ENCODE measurements at regions not wholly inside any gene's neighbourhood (a gene's known extent, or its start where the extent isn't known, plus 50 kb on each side); places are given as distances from the start of the nearest gene placed in this dataset.

GRCh38 chr1:38784452-38785284 lies 74.9 kb downstream of the RRAGC start:
- no peak overlapping the region for H3K27ac Mint-ChIP-seq
- no peaks in the 10 kb centered on the region for H3K79me2 ChIP-seq (ENCODE audit: low read depth)
- TF ChIP-seq EZH2phosphoT487 (IDR thresholded peaks at IDR 0.05) (no peak), CTCF (IDR thresholded peaks at IDR 0.05) (no peak), EZH2 (IDR thresholded peaks at IDR 0.05) (no peak)
- no peak overlapping the region for H3K4me3 Mint-ChIP-seq
- H3K4me2 ChIP-seq: no peak overlapping the region
- H3K9me3 Mint-ChIP-seq: no peaks in the 10 kb centered on the region
- no peak overlapping the region for H3K9ac ChIP-seq
- no peaks in the 10 kb centered on the region for H3K27me3 ChIP-seq
- DNase-seq (ENCODE audit: low spot score): no peak
- no peaks in the 10 kb centered on the region for H3K36me3 Mint-ChIP-seq
- H3K27me3 Mint-ChIP-seq (ENCODE audit: insufficient read depth, low read depth): peaks cover 13% of the 10 kb centered on the region
- peaks cover 29% of the 10 kb centered on the region for H3K4me1 ChIP-seq
- no peaks in the 10 kb centered on the region for H4K20me1 ChIP-seq (ENCODE audit: low read depth)
- H3K27ac ChIP-seq: no peak overlapping the region
- H3K9me3 ChIP-seq (ENCODE audit: low read depth): no peaks in the 10 kb centered on the region
- H3K36me3 ChIP-seq: no peaks in the 10 kb centered on the region
- H2AFZ ChIP-seq (replicated peaks): no peak overlapping the region
- H3K4me3 ChIP-seq: no peak overlapping the region
- H3K4me1 Mint-ChIP-seq: peaks cover 72% of the 10 kb centered on the region
- H3F3A ChIP-seq (ENCODE audit: low read depth): peaks cover 10% of the 10 kb centered on the region

- H3K36me3 Mint-ChIP-seq: no peaks in the 10 kb centered on the region
- peaks cover 65% of the 10 kb centered on the region for H3K4me1 Mint-ChIP-seq
- Histone ChIP-seq H4K20me1 (ENCODE audit: low read depth) (no peaks in the 10 kb centered on the region), H3F3A (ENCODE audit: low read depth) (peaks cover 9% of the 10 kb centered on the region), H3K9me3 (ENCODE audit: low read depth) (no peaks in the 10 kb centered on the region), H3K79me2 (ENCODE audit: low read depth) (no peaks in the 10 kb centered on the region), H3K36me3 (no peaks in the 10 kb centered on the region), H3K4me3 (no peak overlapping the region), H3K4me2 (peak overlapping the region; percentile 1), H3K27ac (no peak overlapping the region), H3K4me1 (peaks cover 20% of the 10 kb centered on the region), H3K27me3 (no peaks in the 10 kb centered on the region), H3K9ac (no peak overlapping the region), H2AFZ (replicated peaks) (no peak overlapping the region)
- peak overlapping the region; percentile 65 for H3K27ac Mint-ChIP-seq
- peaks cover 10% of the 10 kb centered on the region for H3K27me3 Mint-ChIP-seq (ENCODE audit: insufficient read depth, low read depth)
- TF ChIP-seq CTCF (IDR thresholded peaks at IDR 0.05) (no peak), EZH2phosphoT487 (IDR thresholded peaks at IDR 0.05) (no peak)
- H3K4me3 Mint-ChIP-seq: peak overlapping the region; percentile 43
- peak; percentile 50 for DNase-seq (ENCODE audit: low spot score)
- no peaks in the 10 kb centered on the region for H3K9me3 Mint-ChIP-seq
These were observed 75.8 kb downstream of the RRAGC start for GRCh38 chr1:38783640-38784229.

GRCh38 chr1:38781872-38782617 lies 77.5 kb downstream of the RRAGC start:
- H3K4me3 Mint-ChIP-seq: no peak overlapping the region
- Histone ChIP-seq H3K79me2 (ENCODE audit: low read depth) (no peaks in the 10 kb centered on the region), H3F3A (ENCODE audit: low read depth) (no peaks in the 10 kb centered on the region), H3K9me3 (ENCODE audit: low read depth) (no peaks in the 10 kb centered on the region), H3K36me3 (no peaks in the 10 kb centered on the region), H3K9ac (no peak overlapping the region), H3K27me3 (no peaks in the 10 kb centered on the region), H4K20me1 (ENCODE audit: low read depth) (no peaks in the 10 kb centered on the region), H3K4me2 (no peak overlapping the region), H3K27ac (no peak overlapping the region), H3K4me1 (peaks cover 10% of the 10 kb centered on the region), H2AFZ (replicated peaks) (no peak overlapping the region), H3K4me3 (no peak overlapping the region)
- no peaks in the 10 kb centered on the region for H3K9me3 Mint-ChIP-seq
- peaks cover 10% of the 10 kb centered on the region for H3K27me3 Mint-ChIP-seq (ENCODE audit: insufficient read depth, low read depth)
- H3K27ac Mint-ChIP-seq: peak overlapping the region; percentile 18
- no peak for DNase-seq (ENCODE audit: low spot score)
- H3K4me1 Mint-ChIP-seq: peaks cover 51% of the 10 kb centered on the region
- TF ChIP-seq EZH2 (IDR thresholded peaks at IDR 0.05) (no peak), EZH2phosphoT487 (IDR thresholded peaks at IDR 0.05) (no peak), CTCF (IDR thresholded peaks at IDR 0.05) (no peak)
- no peaks in the 10 kb centered on the region for H3K36me3 Mint-ChIP-seq
